ENCODE measurements at regions not wholly inside any gene's neighbourhood (a gene's known extent, or its start where the extent isn't known, plus 50 kb on each side); places are given as distances from the start of the nearest gene placed in this dataset.
"Not testable (repeated sequence)": the region's sequence is repeated elsewhere in the genome, so short reads cannot be mapped to it uniquely, and the experiment has no call there.

DNA sequence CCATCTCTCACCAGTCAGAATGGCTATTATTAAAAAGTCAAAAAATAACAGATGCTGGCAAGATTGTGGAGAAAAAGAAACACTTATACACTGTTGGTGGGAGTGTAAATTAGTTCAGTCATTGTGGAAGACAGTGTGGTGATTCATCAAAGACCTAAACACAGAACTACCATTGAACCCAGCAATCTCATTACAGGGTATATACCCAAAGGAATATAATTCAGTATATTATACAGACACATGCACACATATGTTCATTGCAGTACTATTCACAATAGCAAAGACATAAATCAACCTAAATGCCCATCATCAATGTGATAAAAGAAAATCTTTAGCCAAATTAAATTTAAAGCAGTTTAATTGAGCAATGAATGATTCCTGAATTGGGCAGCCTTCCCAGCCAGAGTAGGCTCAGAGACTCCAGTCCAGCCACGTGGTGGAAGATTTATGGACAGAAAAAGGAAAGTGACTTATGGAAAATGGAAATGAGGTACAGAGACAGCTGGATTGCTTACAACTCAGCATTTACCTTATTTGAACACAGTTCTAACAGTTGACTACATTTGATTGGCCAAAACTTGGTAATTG, 377.1 kb upstream of the SLC39A10 start:
- DNase-seq, result no peak

- DNase-seq, result no peak
These were observed 386.5 kb upstream of the SLC39A10 start for GRCh38 chr2:195270466-195271039.

GRCh38 chr2:195269220-195269619, 387.8 kb upstream of the SLC39A10 start:
- DNase-seq, result no peak

- DNase-seq, result no peak
These were observed 399.0 kb upstream of the SLC39A10 start for GRCh38 chr2:195257979-195258378.

DNA sequence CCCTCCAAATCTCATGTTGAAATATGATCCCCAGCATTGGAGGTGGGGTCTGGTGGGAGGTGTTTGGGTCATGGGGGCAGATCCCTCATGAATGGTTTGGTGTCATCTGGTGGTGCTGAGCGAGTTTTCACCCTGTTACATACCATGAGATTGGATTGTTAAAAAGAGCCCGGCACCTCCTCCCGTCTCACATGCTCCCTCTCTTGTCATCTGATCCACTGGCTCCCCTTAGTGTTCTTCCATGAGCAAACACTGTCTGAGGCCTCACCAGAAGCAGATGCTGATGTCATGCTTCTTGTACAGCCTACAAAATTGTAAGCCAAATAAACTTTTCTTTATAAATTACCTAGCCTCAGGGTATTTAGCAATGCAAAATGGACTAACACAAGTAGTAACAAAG, 405.0 kb upstream of the SLC39A10 start:
- no peak for DNase-seq

DNA sequence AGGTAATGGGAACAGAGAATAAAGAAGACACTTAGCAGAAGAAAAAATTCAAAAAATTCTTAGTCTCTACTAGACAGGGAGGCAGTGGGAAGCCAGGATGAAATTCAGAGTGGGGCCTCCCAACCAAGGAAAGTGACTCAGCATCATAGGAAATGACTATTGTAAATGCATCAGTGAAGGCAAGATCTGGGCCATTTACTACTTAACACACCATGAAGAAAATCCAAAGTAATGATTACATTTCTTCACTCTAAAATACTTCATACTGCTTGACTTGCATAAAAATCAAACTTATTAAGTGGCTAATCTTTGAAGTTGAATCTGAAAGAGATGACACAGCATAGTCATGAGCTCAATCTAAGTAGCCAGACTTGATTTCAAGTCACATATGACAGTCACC, 405.8 kb upstream of the SLC39A10 start:
- no peak for DNase-seq

GRCh38 chr2:195238826-195239225, 418.2 kb upstream of the SLC39A10 start:
- DNase-seq, result no peak

DNA sequence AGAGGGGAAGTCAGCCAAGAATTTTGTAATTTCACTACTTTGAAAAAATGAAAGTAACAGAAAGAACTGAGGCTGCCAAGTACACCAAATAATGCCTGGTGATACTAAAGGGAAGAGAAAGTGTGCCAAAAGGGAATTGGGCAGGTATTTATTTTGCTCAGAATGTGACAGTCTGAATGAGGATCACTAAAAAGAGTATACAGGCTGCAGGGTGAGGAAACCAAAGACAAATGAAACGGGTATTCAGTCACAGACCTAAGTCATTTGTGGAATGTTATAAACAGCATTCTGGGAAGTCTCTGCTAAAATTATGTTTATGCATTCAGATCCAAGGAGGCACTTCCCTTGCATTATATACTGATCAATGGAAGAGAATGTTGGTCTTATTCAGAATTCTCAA, 418.6 kb upstream of the SLC39A10 start:
- no peak for DNase-seq

GRCh38 chr2:195228547-195228946, 428.5 kb upstream of the SLC39A10 start:
- not testable (repeated sequence) for DNase-seq

DNA sequence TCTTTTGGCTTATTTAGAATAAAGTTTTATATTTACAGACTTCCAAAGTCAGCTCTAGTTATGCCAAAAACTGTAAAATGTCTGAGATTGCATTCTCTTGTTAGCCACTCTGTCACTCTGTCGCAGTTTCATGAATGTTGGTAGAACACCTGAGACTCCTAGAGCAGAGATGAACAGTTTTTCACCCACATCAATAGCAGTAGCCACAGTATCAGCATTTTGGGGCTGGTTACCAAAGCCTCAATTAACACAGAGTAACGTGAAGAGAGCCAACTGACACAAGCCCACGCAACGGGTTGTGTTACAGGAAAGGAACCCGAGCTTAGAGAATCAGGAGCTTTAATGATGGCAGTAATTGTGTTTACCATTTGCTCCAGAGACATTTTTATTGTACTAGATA, 443.0 kb upstream of the SLC39A10 start:
- no peak for DNase-seq

DNA sequence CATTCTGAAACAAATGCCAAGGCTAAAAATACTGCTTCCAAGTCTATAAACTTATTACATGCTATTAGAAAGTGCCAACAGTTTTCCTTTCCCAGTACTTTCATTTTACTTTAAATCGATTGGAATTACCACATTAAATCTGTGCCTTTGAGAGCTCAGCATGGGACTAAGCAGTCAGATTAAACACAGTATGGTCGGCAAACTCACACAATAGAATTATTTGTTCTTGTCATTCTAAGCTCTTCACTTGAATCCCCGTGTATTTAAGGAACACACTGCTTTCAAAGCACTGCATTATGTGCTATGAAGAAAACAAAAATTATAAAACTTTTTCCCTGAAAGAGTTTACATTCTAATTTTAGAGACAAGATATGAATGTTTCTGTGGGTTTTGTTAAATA, 444.4 kb upstream of the SLC39A10 start:
- no peak for DNase-seq

- no peak for DNase-seq
These were observed 454.7 kb upstream of the SLC39A10 start for GRCh38 chr2:195202163-195202845.

- no peak for DNase-seq
These were observed 457.2 kb upstream of the SLC39A10 start for GRCh38 chr2:195199864-195200263.

GRCh38 chr2:195181059-195181705, 475.8 kb upstream of the SLC39A10 start:
- no peak for DNase-seq

DNA sequence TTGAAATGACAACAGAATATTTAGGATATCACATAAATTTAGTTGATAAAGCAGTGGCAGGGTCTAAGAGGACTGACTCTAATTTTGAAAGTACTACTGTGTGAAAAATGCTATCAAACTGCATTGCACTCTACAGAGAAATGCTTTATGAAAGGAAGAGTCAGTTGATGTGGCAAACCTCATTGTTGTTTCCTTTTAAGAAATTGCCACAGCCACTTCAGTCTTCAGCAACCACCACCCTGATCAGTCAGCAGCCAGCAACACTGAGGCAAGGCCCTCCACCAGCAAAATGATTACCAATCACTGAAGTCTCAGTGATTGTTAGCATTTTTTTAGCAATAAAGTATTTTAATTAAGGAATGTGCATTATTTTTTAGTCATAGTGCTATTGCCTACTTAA, 488.7 kb upstream of the SLC39A10 start:
- no peak for DNase-seq

GRCh38 chr2:195164930-195165329, 492.1 kb upstream of the SLC39A10 start:
- no peak for DNase-seq

DNA sequence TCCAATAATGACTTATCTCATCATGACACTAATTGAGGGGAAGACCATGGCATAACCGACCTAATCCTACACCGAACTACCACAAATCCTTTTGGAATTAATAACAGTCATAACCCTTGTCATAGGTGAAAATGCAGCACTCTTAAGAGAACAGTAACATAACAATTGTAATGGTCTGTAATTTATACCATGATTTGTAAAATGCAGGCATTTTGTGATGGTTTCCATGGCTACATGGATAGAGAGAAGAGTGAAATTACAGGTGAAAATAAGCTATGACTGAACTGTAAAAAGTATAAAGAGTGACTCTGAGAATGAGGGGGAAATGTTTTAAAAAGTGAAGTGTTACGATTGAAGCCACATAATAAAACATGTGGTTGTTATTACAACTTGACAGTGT, 494.1 kb upstream of the SLC39A10 start:
- no peak for DNase-seq

GRCh38 chr2:195162194-195162593, 494.8 kb upstream of the SLC39A10 start:
- no peak for DNase-seq

DNA sequence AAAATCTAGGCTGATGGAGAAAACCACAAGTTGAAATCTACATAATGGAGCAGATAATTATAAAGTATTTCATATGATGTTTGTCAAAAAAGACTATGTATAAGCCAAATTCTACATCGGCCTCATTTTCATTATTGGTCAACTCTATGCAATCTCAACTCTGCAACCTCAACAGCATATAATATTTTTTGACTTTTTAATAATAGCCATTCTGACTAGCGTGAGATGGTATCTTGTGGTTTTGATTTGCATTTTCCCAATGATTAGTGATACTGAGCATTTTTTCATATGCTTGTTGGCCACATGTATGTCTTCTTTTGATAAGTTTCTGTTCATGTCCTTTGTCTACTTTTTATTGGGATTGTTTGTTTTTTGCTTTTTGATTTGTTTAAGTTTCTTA, 496.1 kb upstream of the SLC39A10 start:
- no peak for DNase-seq

DNA sequence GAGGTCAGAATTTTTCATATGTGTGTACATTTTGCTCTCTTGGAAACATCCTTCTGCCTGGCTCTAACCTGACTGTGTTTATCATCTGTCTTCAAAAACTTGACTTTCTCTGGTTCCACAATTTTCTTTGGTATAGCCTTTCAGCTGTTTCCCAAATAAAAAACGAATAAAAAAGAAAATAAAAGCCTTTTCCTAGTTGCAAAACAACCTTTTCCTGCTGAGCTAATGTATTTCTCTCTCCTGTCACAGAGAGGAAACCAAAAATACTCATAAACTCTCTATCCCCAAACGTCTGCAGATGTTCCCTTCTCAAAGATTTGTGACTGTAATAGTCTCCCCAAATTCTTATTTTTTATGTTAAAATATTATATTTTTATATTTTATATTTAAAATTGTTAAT, 505.3 kb upstream of the SLC39A10 start:
- no peak for DNase-seq

DNA sequence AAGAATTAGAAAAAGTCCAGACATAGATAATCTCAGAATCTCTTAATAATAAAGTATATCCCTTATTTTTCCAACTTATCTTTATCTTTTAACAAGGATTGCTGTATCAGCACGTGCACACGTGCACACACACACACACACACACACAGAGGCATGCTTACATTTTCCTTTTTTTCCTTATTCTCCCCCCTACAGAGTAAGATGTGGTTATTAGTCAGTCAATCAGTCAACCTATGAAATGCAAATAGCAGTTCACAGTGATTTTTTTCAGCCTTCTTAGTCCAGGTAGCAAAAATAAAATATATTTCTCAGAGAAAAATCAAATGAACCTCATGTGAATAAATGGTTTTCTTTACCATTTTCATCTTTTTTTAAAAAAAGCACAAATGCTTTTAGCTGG, 506.2 kb upstream of the SLC39A10 start:
- no peak for DNase-seq

DNA sequence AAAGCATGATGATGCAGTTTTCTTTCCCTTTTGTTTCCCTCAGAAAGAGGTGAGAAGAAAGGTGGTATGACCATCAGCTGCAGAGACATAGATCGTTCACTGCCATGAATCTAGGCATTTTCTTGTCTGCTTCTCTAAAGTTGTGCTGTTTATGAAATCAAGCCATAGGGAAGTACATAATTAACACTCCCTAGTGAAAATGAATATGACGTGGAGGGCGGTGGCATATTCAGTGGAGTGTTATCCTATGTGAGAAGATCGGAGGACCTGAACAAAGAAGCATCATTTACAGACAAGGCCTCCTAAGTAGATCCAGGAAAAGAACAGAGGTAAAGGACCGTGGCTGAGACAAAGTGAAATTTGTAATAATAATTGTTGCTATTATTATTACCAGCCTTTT, 509.0 kb upstream of the SLC39A10 start:
- no peak for DNase-seq

DNA sequence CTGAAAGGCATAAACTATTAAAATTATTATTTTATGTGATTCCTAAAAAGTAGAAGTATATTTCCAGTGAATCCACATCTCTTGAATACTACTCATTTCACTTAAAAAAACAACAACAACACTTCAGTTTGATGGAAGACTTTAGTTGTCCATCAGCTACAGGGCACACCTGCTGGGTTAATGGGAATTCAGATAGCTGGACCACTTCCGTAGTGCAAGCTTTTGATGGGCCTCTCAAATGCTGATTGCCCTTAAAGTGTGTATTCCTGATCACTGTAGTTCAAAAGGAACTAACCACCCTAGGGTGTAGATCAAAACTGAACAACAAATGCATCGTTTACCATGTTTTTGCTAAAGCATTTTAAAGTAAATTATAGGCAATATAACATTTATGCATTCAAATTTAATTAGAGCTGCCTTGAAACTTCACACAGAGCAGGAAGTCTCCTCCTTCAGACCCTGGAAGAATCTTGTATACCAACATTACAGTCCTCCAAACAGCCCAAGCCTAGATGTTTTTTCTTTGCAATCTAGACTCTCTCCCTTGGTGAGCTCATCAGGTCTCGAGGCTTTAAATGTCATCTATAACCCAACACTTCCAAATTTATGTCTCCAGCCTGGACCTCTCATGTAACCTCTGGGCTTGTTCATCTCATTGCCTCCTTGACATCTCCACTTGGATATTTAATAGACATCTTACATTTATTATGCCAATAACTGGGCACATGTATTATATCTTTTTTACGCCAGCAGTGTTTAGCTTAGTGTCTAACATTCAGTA, 510.1 kb upstream of the SLC39A10 start:
- no peak for DNase-seq
